T-helper 2 cell treated with Interferon-gamma antibody and Interleukin-4, amounts not matched to agents 100 ng/mL and 5 ng/mL, for 36 hours (primary cell): ENCODE measurements at regions not wholly inside any gene's neighbourhood (a gene's known extent, or its start where the extent isn't known, plus 50 kb on each side); places are given as distances from the start of the nearest gene placed in this dataset.

Experiments used
- intact Hi-C: fragments of 100-400 bp; cut with micrococcal nuclease; formaldehyde crosslinking; loops from one replicate; pipeline ENCODE4 v1.15.1; 2023

DNA sequence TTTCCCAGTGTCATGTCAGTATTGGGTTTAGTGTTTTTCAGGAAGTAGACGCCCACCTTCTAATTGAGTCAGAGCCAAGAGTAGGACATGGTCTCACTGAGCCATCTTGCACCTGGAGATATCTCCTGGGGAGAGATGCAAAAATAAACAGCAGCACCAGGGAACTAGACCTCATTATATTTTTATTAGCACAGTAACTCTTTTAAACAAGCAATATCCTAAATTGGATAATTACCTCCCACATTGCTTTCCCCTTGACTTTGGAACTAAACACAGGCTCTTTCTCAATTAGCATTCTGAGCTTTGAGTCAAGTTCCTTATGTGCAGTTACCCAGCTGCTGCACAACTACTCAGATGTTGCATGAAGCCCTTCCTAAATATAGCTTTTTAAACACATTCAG, 175.4 kb downstream of the IBTK start:
- intact Hi-C loops: no loop called here

- intact Hi-C loops: no loop called here
Observed at GRCh38 chr6:82068721-82069120, 178.8 kb downstream of the IBTK start.

DNA sequence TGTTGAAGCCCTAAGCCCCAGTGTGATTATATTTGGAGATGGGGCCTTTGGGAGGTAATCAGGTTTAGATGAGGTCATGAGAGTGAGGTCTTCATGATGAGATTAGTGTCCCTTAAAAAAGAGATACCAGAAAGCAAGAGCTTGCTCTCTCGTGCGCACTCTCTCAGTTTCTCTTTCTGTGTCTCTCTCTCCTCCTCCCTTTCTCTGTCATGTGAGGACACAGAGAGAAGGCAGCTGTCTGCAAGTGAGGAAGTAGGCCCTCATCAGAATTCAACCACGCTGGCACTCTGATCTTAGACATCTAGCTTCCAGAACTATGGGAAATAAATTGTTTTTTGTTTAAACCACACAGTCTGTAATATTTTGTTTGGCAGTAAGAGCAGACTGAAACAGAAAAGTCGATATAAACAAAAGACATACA, 180.5 kb downstream of the IBTK start:
- intact Hi-C loops: no loop called here

DNA sequence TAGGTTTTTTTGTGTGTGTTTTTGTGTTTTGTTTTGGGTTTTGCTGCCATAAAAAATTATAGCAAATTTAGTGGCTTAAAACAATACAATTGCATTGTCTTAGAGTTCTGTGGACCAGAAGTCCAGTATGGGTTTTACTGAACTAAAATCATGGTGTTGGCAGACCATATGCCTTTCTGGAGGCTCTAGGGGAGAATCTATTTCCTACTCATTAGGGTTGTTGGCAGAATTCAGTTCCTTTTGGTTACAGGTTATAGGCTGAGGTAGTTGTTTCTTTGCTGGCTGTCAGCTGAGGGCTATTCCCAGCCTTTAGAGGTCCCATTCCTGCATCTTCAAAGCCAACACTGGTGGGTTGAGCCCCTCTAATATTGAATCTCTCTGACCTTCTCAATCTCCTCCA, 181.3 kb downstream of the IBTK start:
- intact Hi-C loops: no loop called here

DNA sequence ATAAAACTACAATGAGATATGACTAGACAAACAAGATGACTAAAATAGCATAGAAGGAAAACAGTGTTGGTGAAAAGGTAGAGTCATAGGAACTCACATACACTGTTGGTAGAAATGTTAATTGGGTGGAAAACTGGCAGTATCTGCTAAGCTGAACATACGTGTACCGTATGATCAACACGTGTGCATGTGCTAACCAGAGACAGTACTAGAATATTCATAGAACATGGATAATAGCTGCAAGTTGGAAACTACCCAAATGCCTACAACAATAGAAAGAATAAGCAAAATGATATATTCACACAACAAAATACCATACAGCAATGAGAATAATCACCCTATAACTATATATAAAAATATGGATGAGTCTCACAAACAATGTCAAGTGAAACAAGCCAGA, 184.0 kb downstream of the IBTK start:
- intact Hi-C loops: no loop called here

DNA sequence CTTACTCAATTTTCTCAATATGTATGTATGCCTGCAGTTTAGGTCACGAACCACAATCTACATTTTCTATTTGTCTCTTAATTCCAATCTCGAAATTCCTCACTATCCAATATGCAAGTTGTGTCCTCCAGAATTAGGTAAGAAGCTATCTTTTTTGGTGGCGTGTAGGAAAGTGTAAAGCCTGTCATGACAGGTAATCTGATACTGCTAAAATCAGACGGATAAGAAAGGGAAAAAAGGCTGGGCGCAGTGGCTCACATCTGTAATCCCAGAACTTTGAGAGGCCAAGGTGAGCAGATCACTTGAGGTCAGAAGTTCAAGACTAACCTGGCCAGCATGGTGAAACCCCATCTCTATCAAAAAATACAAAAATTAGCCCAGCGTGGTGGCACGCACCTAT, 185.3 kb downstream of the IBTK start:
- intact Hi-C loops: no loop called here

DNA sequence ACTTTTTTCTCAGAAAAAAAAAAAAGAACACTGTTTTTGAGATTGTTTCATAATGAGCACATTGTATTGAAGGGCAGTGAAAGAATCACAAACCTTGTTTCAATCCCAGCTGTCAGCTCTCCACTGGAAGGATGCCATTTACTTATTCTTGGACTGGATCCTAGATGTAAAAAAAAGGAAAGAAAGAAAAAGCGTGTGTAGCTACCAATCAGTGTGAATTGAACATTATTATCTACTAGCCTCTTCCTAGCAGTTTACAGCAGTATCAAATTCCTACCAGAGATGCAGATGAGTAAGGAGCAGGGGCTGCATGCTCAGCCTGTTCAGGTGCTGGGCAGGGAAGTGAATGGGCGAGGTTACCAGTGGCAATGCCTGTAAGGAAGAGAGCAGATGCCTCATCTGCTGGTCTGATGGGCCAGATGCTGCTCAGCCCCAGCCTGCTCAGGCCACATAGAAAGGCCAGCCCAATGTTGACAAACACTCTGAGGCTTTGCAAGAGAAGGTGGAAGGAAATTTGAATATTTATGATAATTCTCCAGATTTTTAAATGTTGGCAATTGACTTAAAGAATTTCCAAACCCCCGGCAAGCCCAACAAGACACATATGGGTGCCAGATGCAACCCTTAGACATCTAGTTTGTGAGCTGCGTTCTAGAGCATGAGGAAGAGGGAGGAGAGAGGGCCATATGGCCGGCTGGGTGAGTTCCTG, 189.5 kb downstream of the IBTK start:
- intact Hi-C loops: no loop called here

DNA sequence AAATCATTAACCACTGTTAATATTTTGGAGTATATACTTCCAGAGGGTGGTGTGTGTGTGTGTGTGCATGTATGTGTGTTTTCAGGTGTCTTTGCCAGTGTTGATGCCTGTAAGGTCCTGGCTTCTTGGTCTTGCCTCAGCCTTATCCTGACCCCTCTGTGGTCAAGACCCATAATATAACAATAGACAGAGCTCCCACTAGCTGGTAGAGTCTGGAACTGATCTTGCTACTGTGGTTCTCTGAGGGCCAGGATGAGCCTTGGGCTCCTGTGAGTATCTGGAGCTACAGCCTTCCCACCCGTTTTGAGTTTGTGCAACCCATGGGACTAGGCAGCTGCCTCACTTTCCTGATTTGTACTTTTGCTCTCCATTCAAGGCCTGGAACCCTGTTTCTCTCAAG, 191.0 kb downstream of the IBTK start:
- intact Hi-C loops: no loop called here

DNA sequence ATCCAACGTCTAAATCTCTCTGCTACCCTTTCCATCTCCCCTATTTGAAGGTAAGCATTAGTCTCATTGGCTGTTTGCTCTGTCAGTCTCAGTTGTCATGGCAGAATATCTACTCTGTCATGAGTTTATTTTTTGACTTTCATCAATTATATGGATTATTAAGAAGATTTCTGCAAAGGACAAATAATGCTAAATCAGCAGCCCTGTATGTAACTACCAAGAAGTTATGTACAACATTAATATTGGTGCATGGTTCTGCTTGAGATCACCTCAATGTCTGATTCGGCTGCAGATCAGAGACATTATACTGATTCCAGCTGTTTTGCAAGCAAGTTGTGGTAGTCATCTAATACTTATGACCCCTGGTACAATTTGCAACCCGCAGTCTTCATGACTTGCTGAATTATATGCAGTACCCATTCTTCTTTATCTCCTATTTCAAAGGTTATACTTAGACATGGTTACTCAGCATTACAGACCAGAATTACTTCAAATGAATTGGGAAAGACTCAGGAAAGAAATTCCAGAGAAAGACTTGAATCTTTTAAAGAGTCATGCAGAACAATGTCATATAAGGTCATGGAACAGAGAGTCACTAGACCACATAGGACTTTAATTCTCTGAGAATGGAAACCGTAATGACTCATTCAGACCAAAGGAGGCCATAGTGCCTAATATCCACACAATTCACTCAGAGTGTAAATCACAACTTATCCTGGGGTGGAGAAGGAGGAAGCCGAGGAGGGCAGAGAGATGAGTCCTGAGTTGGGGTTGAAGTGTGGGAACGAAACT, 201.4 kb downstream of the IBTK start:
- intact Hi-C loops: no loop called here

DNA sequence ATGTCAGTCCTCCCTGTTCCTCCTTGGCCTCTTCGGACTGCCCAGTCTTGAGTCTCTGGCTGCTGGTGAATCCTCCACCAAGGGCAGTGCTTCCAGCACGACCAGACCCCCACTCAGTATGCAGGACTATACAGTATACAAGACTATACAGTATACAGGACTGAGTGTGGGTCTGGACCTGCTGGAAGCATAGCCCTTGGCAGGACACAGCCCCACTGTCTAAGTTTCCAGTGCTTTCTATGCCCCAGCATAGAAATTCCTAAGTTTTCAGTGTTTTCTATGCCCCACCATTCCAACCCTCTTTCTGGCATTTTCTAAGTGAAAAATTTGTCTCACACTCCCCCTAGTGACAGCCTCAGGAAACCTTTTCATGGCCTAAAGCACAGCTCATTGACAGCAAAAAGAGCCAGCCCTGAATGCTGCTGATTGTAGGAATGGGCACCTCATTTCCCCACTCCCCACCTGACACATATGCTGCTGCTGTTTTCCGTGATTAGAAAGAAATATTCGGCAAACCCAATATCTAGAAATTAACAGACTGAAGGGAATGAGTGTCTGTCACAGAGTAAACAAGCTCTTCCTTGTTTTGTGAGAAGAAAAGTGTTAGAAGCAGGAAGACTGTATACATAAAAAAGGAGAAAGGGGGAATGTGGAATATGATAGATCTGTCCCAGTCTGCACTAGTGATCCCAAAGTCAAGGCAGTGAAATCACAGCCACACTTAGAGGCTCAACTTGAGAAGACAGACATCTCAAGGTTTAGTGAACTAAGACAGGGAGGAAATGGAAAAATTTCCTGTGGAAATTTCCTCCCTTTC, 206.9 kb downstream of the IBTK start:
- intact Hi-C loops: no loop called here

- intact Hi-C loops: no loop called here
Observed at GRCh38 chr6:82038631-82039030, 208.9 kb downstream of the IBTK start.

DNA sequence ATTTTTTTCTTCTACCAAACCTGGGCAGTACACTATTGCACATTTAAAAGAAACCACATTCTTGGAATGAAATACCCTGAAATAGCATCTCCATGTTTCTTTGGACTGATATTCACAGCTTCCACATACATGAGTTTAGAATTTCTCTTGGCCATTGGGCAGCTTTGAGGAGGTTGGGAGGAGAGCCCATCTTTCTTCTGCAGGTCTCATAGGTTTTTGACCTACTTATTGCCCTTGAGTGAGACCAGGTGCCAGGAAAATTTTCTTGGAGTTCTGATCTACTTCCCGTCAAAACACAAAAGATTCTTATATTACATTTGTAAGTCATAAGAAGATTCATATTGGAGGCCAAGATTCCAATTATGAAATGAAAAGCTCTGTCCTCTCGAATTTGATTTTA, 212.0 kb downstream of the IBTK start:
- intact Hi-C loops: no loop called here

- intact Hi-C loops: no loop called here
Observed at GRCh38 chr6:82033631-82034211, 213.8 kb downstream of the IBTK start.

GRCh38 chr6:82032444-82032843, 215.1 kb downstream of the IBTK start:
- intact Hi-C loops: no loop called here

GRCh38 chr6:82030761-82031503, 216.6 kb downstream of the IBTK start:
- intact Hi-C loops: no loop called here

DNA sequence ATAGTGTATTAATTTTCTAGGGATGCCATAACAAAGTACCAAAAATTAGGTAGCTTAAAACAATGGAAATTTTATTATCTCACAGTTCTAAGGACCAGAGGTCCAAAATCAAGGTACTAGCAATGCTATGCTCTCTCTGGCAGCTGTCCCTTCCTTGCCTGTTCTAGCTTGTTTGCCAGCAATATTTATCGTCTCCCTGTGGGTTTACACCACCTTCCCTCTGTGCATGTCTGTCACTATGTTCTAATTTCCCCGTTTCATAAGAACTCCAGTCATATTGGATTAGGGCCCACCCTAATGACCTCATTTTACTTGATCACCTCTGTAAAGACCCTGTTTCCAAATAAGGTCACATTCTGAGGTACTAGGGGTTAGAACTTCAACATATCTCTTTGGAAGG, 217.2 kb downstream of the IBTK start:
- intact Hi-C loops: no loop called here

- intact Hi-C loops: no loop called here
Observed at GRCh38 chr6:82025271-82025670, 222.3 kb downstream of the IBTK start.

- intact Hi-C loops: no loop called here
Observed at GRCh38 chr6:82022614-82023129, 224.9 kb downstream of the IBTK start.

DNA sequence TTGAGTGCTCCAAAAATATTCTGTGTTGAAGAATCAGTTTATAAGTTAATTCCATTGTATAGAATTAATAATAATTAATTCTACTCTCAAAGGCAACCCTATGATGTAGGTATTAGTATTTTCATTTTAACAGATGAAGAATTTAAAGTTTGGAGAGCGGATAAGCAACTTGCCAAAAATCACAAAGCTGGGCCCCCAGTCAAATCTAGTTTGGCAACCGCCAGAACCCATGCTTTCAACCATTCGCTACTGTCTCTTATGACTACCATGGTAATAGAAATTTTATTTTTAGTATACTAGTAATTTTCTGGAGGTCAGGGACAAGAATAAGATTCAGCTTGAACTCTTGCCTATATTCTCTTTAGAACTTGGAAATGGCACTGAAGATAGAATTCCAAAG, 229.8 kb downstream of the IBTK start:
- intact Hi-C loops: no loop called here

GRCh38 chr6:82017288-82017687, 230.3 kb downstream of the IBTK start:
- intact Hi-C loops: no loop called here

GRCh38 chr6:82015526-82015925, 232.0 kb downstream of the IBTK start:
- intact Hi-C loops: no loop called here
